IMR-90 (cell line): ENCODE measurements at regions not wholly inside any gene's neighbourhood (a gene's known extent, or its start where the extent isn't known, plus 50 kb on each side); places are given as distances from the start of the nearest gene placed in this dataset.

Experiments used
- ATAC-seq: fragments of 200-7000 bp; cut with Tn5 transposase; 2 replicates; pipeline ENCODE4 v1.9.1; 2020; ENCODE audit warnings: low read depth, mild to moderate bottlenecking, moderate library complexity
- BruUV-seq: library from RNA; stranded (reverse); fragments of 400-500 nt; replicated peaks from 2 replicates; lab custom pipeline; 2021; lab: Mats Ljungman, UMichigan
- CTCF ChIA-PET: fragments of 300-600 bp; formaldehyde crosslinking; extraction: SDS; loops from one replicate; lab custom pipeline; 2021; ENCODE audit warnings: antibody characterized with exemption; lab: Yijun Ruan, JAX
- POLR2A ChIA-PET: fragments of 300-600 bp; sonication (Branson Sonifier 250); formaldehyde crosslinking; loops from one replicate; lab custom pipeline; 2022; ENCODE audit warnings: antibody characterized with exemption; ENCODE audit not compliant: unreplicated experiment; lab: Charles Lee
- DNase-seq: peaks from one replicate; pipeline ENCODE4 v3.0.0; 2013
- H2AFZ ChIP-seq: replicated peaks from 2 replicates; pipeline ENCODE3; 2013; ENCODE audit warnings: low read length, mild to moderate bottlenecking; ENCODE audit not compliant: poor library complexity
- H2AK5ac ChIP-seq: 2 replicates; pipeline ENCODE4 v1.6.1; 2013; ENCODE audit warnings: low read depth, low read length, inconsistent platforms
- H2AK9ac ChIP-seq: replicated peaks from 2 replicates; pipeline ENCODE3; 2013; ENCODE audit warnings: mild to moderate bottlenecking, low read depth, low read length, moderate library complexity; ENCODE audit not compliant: poor library complexity
- H2BK120ac ChIP-seq: 2 replicates; pipeline ENCODE4 v1.6.1; 2013; ENCODE audit warnings: low read depth, low read length, inconsistent platforms
- H2BK15ac ChIP-seq: 3 replicates; pipeline ENCODE4 v1.6.1; 2013; ENCODE audit warnings: low read depth, low read length, inconsistent platforms
- H2BK20ac ChIP-seq: 2 replicates; pipeline ENCODE4 v1.6.1; 2013; ENCODE audit warnings: low read depth, mild to moderate bottlenecking, inconsistent platforms, low read length, moderate library complexity
- H2BK5ac ChIP-seq: 2 replicates; pipeline ENCODE4 v1.6.1; 2013; ENCODE audit warnings: mild to moderate bottlenecking, low read depth, low read length, inconsistent platforms; ENCODE audit not compliant: poor library complexity, severe bottlenecking
- H3K14ac ChIP-seq: replicated peaks from 2 replicates; pipeline ENCODE4 v1.6.1; 2013; ENCODE audit warnings: low read depth, low read length, inconsistent platforms
- H3K18ac ChIP-seq: 2 replicates; pipeline ENCODE4 v1.6.1; 2013; ENCODE audit warnings: low read depth, low read length, control low read depth
- H3K23ac ChIP-seq: 2 replicates; pipeline ENCODE4 v1.6.1; 2013; ENCODE audit warnings: low read depth, low read length, inconsistent platforms
- H3K27ac ChIP-seq: 2 replicates; pipeline ENCODE4 v1.5.1; 2013; ENCODE audit warnings: mild to moderate bottlenecking, control low read depth, low read length; ENCODE audit not compliant: insufficient read depth
- H3K27me3 ChIP-seq: 2 replicates; pipeline ENCODE4 v1.6.1; 2013; ENCODE audit warnings: low read length; ENCODE audit not compliant: control insufficient read depth, insufficient read depth
- H3K36me3 ChIP-seq: 2 replicates; pipeline ENCODE4 v1.6.1; 2013; ENCODE audit warnings: low read length, mixed read lengths; ENCODE audit not compliant: control insufficient read depth, insufficient read depth
- H3K4ac ChIP-seq: 2 replicates; pipeline ENCODE4 v1.6.1; 2013; ENCODE audit warnings: low read depth, low read length, inconsistent platforms
- H3K4me1 ChIP-seq: 2 replicates; pipeline ENCODE4 v1.6.1; 2013; ENCODE audit warnings: low read length, mixed read lengths; ENCODE audit not compliant: control insufficient read depth, insufficient read depth
- H3K4me2 ChIP-seq: 2 replicates; pipeline ENCODE4 v1.6.1; 2013; ENCODE audit warnings: low read depth, mild to moderate bottlenecking, control low read depth, low read length, moderate library complexity
- H3K4me3 ChIP-seq: 2 replicates; pipeline ENCODE4 v1.5.1; 2013; ENCODE audit warnings: low read depth, mild to moderate bottlenecking, control low read depth, low read length, moderate library complexity; ENCODE audit not compliant: insufficient read depth
- H3K56ac ChIP-seq: 2 replicates; pipeline ENCODE4 v1.6.1; 2013; ENCODE audit warnings: low read length, inconsistent platforms; ENCODE audit not compliant: insufficient read depth; ENCODE audit errors: extremely low read depth
- H3K79me1 ChIP-seq, 2 experiments: 2 replicates each; pipeline ENCODE4 v1.6.1; 2013; ENCODE audit warnings: low read length in 2 of 2, inconsistent platforms in 1 of 2, low read depth in 1 of 2
- H3K9ac ChIP-seq: 2 replicates; pipeline ENCODE4 v1.6.1; 2013; ENCODE audit warnings: low read depth, low read length, control low read depth
- H3K9me1 ChIP-seq: 2 replicates; pipeline ENCODE4 v1.6.1; 2013; ENCODE audit warnings: low read length, inconsistent platforms; ENCODE audit not compliant: insufficient read depth
- H3K9me3 ChIP-seq: 2 replicates; pipeline ENCODE4 v1.6.1; 2013; ENCODE audit warnings: low read length; ENCODE audit not compliant: control insufficient read depth, insufficient read depth
- H4K20me1 ChIP-seq: 2 replicates; pipeline ENCODE4 v1.6.1; 2013; ENCODE audit warnings: low read length, inconsistent platforms; ENCODE audit not compliant: insufficient read depth
- H4K5ac ChIP-seq: 2 replicates; pipeline ENCODE4 v1.6.1; 2013; ENCODE audit warnings: mild to moderate bottlenecking, low read depth, low read length, control low read depth
- H4K8ac ChIP-seq, 2 experiments: 2 replicates each; pipeline ENCODE4 v1.6.1; 2013; ENCODE audit warnings: low read depth in 2 of 2, low read length in 2 of 2, control low read depth in 1 of 2, inconsistent platforms in 1 of 2
- H4K91ac ChIP-seq: 2 replicates; pipeline ENCODE4 v1.6.1; 2013; ENCODE audit warnings: low read depth, low read length, inconsistent platforms; ENCODE audit not compliant: insufficient read depth
- BHLHE40 ChIP-seq: fragments of 150-350 bp; IDR thresholded peaks from 2 replicates; pipeline ENCODE4 v1.6.1; 2016; ENCODE audit warnings: mild to moderate bottlenecking, low read depth, low read length
- CEBPB ChIP-seq: IDR thresholded peaks from 2 replicates; pipeline ENCODE4 v1.6.1; 2012; ENCODE audit warnings: low read depth, low read length, improper control_type of control experiment
- CHD1 ChIP-seq: IDR thresholded peaks from 2 replicates; pipeline ENCODE4 v1.6.1; 2012; ENCODE audit warnings: low read depth, low read length, improper control_type of control experiment
- CTCF ChIP-seq: conservative IDR thresholded peaks from 2 replicates; pipeline ENCODE4 v1.5.1; 2012; ENCODE audit warnings: mild to moderate bottlenecking, low read depth, low read length, improper control_type of control experiment
- FOS ChIP-seq: fragments of 150-350 bp; IDR thresholded peaks from 2 replicates; pipeline ENCODE4 v1.6.1; 2016; ENCODE audit warnings: low read depth, low read length
- MAFK ChIP-seq: IDR thresholded peaks from 2 replicates; pipeline ENCODE4 v1.6.1; 2012; ENCODE audit warnings: low read depth, low read length, improper control_type of control experiment
- MAZ ChIP-seq: IDR thresholded peaks from 2 replicates; pipeline ENCODE4 v1.6.1; 2012; ENCODE audit warnings: low read depth, mild to moderate bottlenecking, low read length, improper control_type of control experiment, moderate library complexity, borderline replicate concordance
- MXI1 ChIP-seq: IDR thresholded peaks from 2 replicates; pipeline ENCODE4 v1.6.1; 2012; ENCODE audit warnings: low read depth, mild to moderate bottlenecking, low read length, moderate library complexity, borderline replicate concordance
- NFE2L2 ChIP-seq: fragments of 150-350 bp; IDR thresholded peaks from 2 replicates; pipeline ENCODE4 v1.6.1; 2016; ENCODE audit warnings: low read depth, mild to moderate bottlenecking, low read length
- POLR2A ChIP-seq: IDR thresholded peaks from 2 replicates; pipeline ENCODE4 v1.6.1; 2012; ENCODE audit warnings: mild to moderate bottlenecking, low read depth, low read length
- RAD21 ChIP-seq: IDR thresholded peaks from 2 replicates; pipeline ENCODE4 v1.6.1; 2012; ENCODE audit warnings: low read length, improper control_type of control experiment
- RCOR1 ChIP-seq: IDR thresholded peaks from 2 replicates; pipeline ENCODE4 v1.6.1; 2012; ENCODE audit warnings: mild to moderate bottlenecking, low read length, improper control_type of control experiment; ENCODE audit not compliant: insufficient replicate concordance
- RFX5 ChIP-seq: IDR thresholded peaks from 2 replicates; pipeline ENCODE4 v1.8.0; 2012; ENCODE audit warnings: low read depth, mild to moderate bottlenecking, low read length, moderate library complexity
- SMC3 ChIP-seq: fragments of 150-350 bp; IDR thresholded peaks from 2 replicates; pipeline ENCODE4 v1.6.1; 2016; ENCODE audit warnings: low read depth, mild to moderate bottlenecking, antibody characterized with exemption, low read length, moderate library complexity
- WGBS, 2 experiments: methylation state at CpG; one replicate each; pipeline versions ENCODE4 v1.1.5 to v1.1.7; 2013; ENCODE audit warnings: missing lambda C conversion rate in 2 of 2; ENCODE audit not compliant: insufficient read length in 1 of 2; ENCODE audit errors: extremely low coverage in 2 of 2; 5-methylcytosine and 5-hydroxymethylcytosine counted together
- dilution Hi-C: fragments of 300-500 bp; cut with HindIII; formaldehyde crosslinking; loops from one replicate; pipeline ENCODE4 v1.14.3; 2018; ENCODE audit warnings: low sequenced_read_pairs; ENCODE audit not compliant: unreplicated experiment
- in situ Hi-C: fragments of 300-500 bp; cut with MboI; formaldehyde crosslinking; loops from 3 replicates; pipeline ENCODE4 v1.14.3; 2019; ENCODE audit warnings: low sequenced_read_pairs, inconsistent platforms, mixed read lengths
- intact Hi-C: fragments of 100-400 bp; cut with micrococcal nuclease; formaldehyde crosslinking; loops from 2 replicates; pipeline ENCODE4 v1.10.0; 2022
- TF ChIP-seq, protein P1 (sequence below): fragments of 150-350 bp; IDR thresholded peaks from 2 replicates; pipeline ENCODE4 v1.6.1; 2017; ENCODE audit warnings: mild to moderate bottlenecking, antibody characterized with exemption, low read length, low read depth
- TF ChIP-seq, protein P2 (sequence below): fragments of 150-350 bp; IDR thresholded peaks from 2 replicates; pipeline ENCODE4 v1.6.1; 2016; ENCODE audit warnings: low read depth, mild to moderate bottlenecking, low read length, moderate library complexity, borderline replicate concordance

DNA sequence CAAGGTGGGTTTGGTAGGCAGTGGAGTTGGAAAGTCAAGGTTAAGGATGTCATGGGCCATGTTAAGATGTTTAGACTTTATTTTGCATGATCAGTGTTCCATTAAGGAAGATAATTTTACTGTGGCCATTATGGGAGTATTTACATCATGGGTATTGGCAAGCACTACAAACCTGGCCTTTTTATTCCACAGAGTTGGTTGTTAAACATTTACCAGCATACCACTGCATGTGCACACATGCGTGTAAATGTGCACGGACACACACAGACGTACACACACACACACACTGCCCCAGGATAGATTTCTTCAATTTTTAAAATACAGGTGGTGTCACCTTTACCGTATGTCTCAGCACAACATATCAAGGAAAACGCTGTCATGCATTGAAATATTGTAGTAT is 51.4 kb upstream of the ITGA6 start:
- Histone ChIP-seq H2BK5ac (no peak overlapping the region), H3K9me3 (no peaks in the 10 kb centered on the region), H2AK5ac (no peak overlapping the region), H3K18ac (no peak overlapping the region), H3K4me2 (no peak overlapping the region), H2BK15ac (no peak overlapping the region), H4K91ac (no peak overlapping the region), H3K14ac (no peak overlapping the region), H3K4me3 (no peak overlapping the region), H3K79me1 (no peaks in the 10 kb centered on the region), H3K9ac (no peak overlapping the region), H3K23ac (no peak overlapping the region), H4K5ac (no peak overlapping the region), H4K8ac (no peak overlapping the region), H3K4ac (no peak overlapping the region), H2AK9ac (no peak overlapping the region), H2BK20ac (no peak overlapping the region), H3K4me1 (no peaks in the 10 kb centered on the region; the same call in 1 of the 2 replicates), H3K27me3 (peaks cover 2% of the 10 kb centered on the region; the same call in 1 of the 2 replicates), H2AFZ (no peak overlapping the region), H3K27ac (no peak overlapping the region), H4K20me1 (no peaks in the 10 kb centered on the region), H3K56ac (no peak overlapping the region), H3K9me1 (no peaks in the 10 kb centered on the region), H2BK120ac (no peak overlapping the region), H3K36me3 (no peaks in the 10 kb centered on the region)
- POLR2A ChIA-PET = no interaction called here
- BruUV-seq = no TSS peak
- no peak for ATAC-seq
- WGBS, 2 experiments = no CpG with 5 or more reads among the region's 5 CpGs
- no peak for TF ChIP-seq CTCF
- TF ChIP-seq POLR2A = no peak
- TF ChIP-seq MAZ = no peak
- no peak for TF ChIP-seq RFX5
- TF ChIP-seq MXI1 = no peak
- no peak for TF ChIP-seq SMC3
- TF ChIP-seq RCOR1 = no peak
- no peak for TF ChIP-seq MAFK
- TF ChIP-seq, protein P1, sequence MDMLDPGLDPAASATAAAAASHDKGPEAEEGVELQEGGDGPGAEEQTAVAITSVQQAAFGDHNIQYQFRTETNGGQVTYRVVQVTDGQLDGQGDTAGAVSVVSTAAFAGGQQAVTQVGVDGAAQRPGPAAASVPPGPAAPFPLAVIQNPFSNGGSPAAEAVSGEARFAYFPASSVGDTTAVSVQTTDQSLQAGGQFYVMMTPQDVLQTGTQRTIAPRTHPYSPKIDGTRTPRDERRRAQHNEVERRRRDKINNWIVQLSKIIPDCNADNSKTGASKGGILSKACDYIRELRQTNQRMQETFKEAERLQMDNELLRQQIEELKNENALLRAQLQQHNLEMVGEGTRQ = no peak
- TF ChIP-seq BHLHE40 = no peak
- no peak for TF ChIP-seq RAD21
- no peak for TF ChIP-seq CHD1
- TF ChIP-seq FOS = no peak
- TF ChIP-seq NFE2L2 = no peak
- TF ChIP-seq, protein P2, sequence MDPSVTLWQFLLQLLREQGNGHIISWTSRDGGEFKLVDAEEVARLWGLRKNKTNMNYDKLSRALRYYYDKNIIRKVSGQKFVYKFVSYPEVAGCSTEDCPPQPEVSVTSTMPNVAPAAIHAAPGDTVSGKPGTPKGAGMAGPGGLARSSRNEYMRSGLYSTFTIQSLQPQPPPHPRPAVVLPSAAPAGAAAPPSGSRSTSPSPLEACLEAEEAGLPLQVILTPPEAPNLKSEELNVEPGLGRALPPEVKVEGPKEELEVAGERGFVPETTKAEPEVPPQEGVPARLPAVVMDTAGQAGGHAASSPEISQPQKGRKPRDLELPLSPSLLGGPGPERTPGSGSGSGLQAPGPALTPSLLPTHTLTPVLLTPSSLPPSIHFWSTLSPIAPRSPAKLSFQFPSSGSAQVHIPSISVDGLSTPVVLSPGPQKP = no peak
- no peak for TF ChIP-seq CEBPB
- dilution Hi-C loops = no loop called here
- DNase-seq = no peak
- CTCF ChIA-PET = no interaction called here
- intact Hi-C loops = no loop called here
- in situ Hi-C loops = no loop called here
